ENCODE measurements at regions not wholly inside any gene's neighbourhood (a gene's known extent, or its start where the extent isn't known, plus 50 kb on each side); places are given as distances from the start of the nearest gene placed in this dataset.
"Not testable (repeated sequence)": the region's sequence is repeated elsewhere in the genome, so short reads cannot be mapped to it uniquely, and the experiment has no call there.

DNA sequence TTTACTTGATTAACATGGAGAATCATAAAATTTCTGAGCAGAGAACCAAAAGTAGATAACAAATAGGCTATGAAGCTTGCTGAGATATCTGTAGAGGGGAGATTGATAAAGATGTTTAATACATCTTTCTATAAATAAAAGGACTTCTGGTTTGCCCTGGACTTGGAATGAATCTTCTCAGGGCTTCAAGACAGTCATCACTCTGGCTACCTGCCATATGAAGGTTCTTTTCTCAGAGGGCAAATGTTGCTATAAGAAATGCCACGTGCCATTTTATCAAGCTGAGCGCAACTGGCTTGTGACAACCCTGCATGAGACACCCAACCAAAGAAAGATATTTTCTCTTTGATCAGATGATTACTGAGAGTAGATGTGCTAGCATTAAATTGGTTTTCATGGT, 192.5 kb downstream of the WNT5A start:
- no peak for DNase-seq

DNA sequence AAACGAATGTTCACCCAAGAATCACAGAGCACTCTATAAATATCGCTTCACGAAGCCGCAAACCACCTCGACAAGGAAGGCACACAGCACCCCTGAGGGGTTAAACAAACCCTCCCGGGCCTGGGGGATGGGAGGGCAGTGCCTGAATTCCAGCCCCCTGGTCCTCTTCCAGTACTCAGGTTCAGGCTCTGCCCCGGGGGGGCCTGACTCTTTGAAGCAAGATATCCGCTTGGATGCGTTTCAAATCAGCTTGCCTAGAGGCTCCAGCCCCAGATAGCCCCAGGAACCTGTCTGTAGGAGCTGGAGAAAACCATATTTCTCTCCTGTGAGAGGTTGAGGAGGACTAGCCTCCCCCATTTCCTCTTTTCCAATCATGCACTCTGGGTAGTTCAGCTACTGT, 194.7 kb downstream of the WNT5A start:
- peak; percentile 26 for DNase-seq

DNA sequence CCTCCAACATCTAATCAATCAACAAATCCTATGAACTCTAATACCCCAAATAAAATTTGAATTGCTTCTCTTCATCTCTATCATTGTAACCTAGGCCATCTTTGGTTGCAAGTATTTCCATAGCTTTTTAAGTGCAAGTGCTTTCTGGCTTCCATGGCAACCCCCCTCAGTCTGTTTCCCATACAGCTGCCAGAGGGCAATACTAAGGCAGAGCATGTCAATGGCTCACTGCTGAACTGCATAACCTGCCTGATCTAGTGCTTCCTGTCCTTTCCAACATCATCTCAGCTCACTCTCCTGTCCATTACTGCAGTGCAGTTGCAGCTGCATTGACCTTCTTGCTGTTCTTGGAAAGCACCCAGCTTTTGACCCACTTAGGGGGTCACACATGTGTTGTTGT, 198.4 kb downstream of the WNT5A start:
- no peak for DNase-seq

DNA sequence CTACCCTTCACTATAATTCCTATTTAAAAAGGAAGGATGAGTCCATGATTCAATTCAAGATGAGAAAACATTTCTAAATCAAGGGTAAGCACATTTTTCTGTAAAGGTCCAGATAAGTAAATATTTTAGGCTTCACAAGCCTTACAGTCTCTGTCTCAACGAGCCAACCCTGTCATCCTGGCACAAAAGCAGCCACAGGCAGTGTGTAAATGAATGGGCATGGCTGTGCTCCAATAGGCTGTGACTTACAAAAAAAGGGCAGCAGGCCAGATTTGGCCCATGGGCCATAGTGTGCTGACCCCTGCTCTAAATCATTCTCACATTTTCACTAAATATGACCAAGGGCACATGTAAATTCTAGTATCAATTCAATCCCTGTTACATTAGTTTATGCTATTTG, 200.4 kb downstream of the WNT5A start:
- DNase-seq = no peak

DNA sequence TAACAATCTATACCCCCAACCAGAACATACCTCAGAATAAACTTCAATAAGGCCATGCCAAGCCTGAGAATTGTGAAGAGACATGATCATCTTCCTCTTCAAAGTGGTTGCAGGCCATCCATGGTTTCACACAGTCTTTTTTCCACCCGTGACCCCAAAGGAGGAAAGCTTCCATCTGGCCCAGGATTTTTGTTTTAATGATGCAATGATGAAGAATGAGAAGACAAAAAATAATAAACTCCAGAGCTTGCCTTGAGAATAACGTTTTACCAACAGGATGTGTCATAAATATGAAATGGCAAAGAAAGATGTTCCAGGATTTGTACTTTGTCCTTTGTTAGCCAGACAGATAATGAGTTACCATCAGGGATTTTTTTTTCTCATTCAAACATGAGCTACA, 201.9 kb downstream of the WNT5A start:
- DNase-seq = no peak

DNA sequence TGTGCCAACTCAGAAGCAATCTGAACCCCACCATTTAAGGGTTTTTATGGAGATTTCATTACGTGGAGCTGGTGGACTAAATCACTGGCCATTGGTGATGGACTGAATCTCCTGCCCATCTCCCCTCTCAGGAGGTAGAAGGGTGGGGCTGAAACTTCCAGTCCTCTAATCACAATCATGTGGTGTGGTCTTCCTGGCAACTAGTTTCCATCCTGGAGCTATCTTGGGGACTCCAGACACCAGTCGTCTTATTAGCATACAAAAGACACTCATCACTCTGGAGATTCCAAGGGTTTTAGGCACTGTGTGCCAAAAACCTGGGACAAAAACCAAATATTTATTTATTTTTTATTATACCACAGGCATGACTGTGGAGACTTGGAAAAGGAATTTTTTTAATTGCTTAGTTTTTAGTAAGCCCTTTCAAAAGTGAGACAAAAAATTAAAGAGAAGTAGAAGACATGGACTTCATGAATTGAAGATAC, 203.6 kb downstream of the WNT5A start:
- no peak for DNase-seq

DNA sequence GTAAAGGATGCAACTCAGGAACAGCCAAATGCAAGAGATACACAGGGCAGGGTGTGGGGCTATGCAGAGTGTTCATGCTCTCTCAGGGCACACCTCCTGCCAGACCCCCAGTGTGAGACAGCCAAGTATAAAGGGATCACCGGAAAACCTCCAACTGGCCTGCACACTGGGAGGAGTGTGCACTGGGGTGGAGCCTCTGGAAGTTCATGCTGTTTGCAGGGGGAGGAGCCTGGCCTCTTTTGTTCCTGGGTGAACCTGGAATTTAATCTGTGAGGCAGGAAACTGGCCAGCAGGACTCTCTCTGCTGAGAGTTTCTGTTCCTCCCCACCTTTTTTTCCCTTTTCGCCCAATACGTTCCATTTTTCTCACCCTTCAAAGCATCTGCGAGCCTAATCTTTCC, 204.1 kb downstream of the WNT5A start:
- no peak for DNase-seq

DNA sequence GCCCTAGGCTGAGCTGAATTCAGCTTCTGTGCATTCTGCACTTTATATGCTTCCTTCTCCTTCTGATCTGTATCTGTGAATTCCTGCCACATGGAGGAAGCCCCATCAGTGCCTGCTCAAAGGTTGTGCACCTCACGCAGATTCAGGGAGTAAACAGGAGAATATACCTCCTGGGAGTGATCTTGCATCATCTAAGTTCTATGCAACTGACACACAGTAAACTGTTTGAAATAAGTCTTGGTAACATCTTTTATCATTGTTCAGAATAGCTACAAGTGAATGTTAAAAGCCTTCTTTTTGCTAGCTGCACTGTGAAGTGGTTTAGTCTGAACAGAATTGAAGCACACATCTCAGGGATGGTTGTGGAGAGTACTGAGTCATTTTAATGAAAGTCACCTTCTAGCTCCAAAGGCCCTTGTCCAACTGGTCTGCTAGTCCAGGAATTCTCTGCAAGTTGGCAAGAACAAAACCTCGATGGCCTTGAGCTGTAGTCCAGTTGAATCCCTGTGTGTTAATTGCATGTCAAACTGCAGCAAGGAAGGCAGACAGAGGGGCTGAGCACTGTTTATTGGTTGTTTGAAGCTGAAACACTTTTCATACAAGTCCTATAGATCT, 215.0 kb downstream of the WNT5A start:
- no peak for DNase-seq

DNA sequence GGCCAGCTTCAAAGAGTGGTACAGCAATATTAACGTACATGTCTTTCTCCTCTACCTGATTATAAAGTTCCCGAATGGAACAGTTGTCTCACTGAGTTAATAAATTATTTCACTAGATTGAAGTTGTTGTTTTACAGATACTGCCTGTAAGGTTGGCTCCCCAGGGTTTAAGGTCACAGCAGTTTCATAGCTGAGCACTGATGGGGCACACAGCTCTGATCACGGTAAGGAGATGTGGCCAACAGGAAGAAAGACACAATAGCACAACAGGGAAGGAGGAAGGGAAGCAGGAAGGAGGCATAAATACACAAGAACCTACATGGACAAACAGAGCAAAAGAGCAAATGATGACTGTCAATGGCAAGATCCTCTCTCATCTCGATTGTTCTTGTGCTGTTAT, 215.6 kb downstream of the WNT5A start:
- no peak for DNase-seq

DNA sequence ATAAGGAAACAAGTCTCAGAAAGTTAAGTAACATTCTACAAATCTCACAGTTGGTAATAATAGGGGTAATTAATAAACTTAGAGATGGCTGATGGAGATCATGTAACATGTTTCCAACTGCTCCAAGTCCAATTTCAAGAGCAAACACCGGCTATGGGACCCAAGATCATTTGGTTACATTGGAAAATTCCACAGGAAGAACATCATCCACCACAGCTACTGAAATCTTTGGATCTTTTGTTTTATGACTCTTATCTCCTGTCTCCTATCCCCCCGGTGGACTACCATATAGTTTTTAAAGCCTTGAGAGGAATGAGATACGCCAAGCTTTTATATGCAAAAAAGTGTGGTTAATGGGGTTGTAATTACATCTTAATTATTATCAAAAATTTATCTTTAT, 216.1 kb downstream of the WNT5A start:
- no peak for DNase-seq

DNA sequence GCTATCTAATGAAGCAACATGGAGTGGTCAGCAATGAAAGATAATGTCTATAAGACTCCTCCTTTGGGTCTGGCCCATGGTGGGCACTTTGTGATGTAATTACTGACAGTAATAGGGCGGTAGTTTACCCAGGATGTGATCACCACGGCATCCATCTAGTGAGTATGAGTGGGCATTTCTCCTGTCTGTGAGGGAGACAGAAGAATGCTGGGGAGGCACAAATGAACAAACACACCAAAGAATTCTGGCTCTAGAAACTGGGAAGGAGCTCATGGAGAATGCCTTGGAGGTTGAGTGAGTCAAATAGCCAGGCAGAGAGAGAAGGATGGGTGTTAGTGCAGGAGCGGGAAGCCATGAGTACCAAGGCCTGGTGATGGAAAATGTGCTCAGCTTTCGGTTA, 217.5 kb downstream of the WNT5A start:
- no peak for DNase-seq

DNA sequence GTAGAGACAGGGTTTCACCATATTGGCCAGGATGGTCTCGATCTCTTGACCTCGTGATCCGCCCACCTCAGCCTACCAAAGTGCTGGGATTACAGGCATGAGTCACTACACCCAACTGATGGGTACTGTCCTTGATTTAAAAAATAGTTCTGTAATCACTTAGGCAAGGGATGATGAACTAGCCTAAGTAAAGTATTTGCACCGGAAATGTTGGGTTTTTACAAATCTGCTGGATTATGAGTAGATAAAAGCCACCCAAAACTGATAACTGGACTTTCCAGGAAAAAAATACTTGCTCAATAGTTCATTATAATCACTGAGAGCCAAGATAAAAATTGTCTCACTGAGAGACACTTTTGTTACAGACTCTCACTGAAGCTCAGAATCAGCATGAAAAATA, 218.0 kb downstream of the WNT5A start:
- no peak for DNase-seq

DNA sequence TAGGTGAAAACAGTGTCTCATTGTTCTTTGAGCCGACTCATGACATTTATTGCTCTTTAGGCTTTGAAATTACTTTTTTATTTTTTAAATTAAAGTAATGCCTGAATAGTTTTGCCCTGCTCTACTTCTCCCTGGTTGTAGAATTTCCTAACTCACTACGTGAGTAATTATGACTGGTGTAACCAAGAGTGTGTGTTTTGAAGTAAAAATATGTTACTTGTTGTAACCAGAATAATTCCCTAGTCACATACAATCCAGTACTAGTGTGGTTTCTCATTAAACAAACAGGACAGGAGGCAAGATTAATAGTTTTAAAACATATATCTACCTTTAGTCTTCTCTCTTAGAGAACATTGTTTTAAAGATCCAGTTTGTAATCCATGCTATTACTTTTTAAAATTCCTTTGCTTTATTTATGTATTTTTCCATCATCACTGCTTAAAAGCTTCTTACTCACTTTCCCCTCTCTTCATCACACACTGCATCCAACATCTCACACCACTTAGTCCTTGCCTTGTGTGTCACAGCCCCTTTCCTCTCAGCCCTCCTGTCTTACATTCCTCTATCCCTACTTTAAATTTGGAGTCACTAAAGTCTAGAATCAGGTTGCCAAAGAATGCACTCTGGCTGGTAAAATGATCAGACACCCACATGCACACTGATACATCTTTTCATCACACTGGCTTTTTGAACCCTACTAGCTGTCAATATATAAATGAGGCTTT, 219.7 kb downstream of the WNT5A start:
- DNase-seq = no peak

DNA sequence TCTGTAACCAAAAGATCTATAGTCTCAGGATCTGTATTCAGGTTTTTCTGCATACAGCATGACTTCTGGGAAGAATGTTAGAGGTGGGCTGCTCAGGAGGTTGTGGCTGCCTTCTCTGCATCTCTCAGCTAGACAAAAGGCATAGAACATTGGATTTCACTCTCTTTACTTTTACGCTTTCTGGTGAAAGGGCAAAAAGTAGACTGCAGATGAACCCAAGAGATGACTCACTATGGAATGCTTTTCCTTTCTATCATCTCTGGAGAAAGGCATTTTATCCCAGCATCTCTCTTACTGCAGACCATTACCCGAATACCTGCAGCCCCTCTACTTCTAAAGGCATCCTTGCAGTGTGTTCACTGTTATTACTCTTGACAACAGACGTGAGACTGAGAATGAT, 222.2 kb downstream of the WNT5A start:
- DNase-seq = no peak

DNA sequence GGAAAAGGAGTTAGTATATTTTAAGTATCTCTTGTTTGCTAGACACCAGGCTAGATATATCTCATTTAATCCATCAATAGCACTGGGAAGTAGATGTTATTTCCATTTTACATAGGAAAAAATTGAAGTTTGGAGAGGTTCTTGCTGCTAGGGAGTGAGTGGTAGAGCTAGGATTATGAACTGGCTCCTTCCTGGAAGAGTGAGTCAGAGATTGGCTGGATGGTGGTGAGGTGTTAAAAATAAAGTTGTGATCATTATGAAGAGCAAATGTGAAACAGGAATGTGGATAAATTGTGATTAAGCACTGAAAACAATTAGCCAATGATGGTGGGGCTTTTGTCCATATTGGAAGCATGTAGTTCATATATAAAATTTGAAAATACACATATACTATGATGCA, 234.2 kb downstream of the WNT5A start:
- DNase-seq = no peak

DNA sequence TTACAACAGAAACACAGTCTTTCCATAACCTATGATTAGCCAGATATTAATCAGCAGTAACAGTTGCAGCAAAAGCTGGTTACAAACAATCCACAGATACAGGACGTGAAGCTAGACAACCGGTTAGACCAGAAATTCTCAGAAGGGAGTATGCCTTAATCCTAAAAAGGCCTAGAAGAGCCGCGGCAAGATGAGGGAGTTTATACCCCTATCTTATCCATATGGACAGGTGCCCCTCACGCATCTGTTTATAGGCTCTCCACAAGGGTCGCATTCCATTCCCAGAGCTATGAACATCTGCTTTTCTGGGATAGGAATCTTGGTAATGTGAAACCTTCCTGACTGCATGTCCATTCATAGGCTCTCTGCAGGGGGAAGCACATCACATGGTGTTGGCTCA, 237.9 kb downstream of the WNT5A start:
- DNase-seq = not testable (repeated sequence)

DNA sequence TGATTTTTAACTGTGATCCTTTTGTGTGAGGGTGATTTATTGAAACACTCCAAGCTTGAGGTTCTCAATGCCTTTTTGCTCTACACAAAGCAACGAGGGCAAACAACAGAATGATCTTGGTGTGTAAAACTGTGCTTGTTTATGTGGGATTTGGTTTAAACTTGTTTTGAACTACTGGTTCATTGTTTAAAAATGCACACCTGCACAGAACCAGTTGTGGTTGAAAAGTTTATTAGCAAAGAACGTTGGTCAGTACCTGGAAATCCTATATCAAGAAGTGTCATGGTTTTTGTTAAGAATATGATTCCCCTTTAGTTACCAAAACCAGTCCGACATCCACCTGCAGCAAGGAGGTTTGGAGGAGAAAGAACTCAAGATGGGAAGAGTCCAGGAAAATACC, 239.4 kb downstream of the WNT5A start:
- DNase-seq = no peak

DNA sequence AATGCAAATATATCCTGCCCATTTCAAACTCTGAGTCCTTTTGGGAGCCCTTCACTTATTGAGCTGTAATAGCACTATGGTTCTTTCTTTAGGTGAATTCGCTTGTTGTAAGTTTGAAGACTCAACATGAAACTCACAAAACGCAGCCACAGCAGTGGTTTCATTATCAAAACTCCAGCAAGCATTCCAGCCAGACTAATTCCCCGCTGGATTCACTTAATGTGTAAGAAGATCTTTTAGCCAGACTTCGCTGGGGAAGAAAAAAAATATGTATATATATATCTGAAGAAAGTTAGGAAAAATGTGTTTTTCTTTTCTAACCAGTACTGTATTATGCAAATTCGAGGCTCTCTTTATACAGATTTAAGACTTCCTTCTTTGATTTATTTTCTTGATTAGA, 241.1 kb downstream of the WNT5A start:
- peak; percentile 71 for DNase-seq

DNA sequence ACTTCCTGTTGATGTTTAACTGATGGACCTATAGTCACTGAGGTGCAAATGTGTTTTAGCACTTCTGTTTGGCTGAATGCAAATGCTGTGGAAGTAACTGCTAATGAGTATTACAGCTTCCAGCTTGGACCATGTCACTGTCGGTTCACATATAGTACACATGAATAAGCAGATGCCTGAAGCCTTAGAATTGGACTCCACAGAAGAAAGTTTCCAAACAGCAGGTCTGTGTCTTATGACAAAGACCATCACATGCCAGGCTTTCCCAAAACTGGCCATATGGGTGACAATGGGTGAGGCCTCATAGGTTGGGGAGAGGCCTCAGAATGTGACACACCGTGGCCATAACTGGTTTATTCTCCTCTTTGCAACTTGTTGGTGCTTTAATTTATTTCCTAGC, 241.8 kb downstream of the WNT5A start:
- DNase-seq = peak; percentile 86

DNA sequence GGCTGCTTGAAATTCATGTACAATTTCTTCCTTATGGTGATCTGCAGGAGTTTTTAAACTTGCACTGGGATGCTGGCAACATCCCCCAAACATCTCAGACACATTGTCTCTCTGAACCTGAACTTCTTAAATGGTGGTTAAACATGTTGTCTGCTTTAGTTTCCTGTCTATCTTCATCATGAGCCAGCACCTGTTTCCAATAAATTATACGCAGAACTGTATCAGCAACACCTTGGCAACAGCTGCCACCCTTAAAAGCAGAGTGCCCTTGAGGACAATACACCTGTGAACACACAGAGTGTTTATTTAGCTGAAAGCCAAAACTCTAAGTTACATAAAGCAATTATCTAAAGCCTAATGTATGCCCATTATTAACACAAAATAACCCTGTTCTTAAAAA, 242.9 kb downstream of the WNT5A start:
- DNase-seq = peak; percentile 25

DNA sequence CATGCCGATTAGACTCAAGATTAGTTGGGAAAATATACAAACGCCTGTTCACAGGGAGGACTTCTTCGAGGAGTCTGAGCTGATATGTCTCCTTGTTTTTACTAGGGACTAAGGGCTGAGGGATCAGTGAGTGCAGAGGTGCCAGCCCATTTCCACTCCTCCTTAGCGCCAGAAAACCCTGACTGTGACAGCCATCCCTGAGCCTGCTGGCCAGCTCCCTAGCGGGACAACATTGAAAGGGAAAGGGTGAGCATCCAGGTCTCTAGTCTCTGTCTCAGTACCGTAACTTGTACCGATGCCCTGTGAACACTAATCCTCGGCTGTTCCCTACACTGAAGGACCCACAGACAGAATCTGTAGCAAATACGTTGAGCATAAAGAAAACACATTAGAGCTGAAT, 243.4 kb downstream of the WNT5A start:
- DNase-seq = peak; percentile 14

DNA sequence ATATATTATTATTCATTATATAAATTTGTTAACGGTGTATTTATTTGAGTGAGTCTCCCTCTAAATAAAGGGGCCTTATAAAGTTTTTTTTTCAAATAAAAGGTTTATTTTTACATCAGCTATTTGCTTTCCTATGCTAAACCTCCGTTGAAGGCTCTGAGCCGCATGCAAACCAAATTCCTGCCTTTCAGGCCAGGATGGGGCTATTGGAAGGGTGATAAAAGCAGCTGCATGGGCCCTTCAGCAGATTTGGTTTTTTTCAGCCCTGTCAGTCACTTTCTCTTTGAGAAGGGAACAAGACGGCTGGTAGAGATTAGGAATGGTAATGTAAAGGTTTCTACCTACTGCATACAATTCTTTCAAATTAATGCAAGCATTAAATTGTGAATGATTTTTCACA, 244.2 kb downstream of the WNT5A start:
- DNase-seq = no peak

DNA sequence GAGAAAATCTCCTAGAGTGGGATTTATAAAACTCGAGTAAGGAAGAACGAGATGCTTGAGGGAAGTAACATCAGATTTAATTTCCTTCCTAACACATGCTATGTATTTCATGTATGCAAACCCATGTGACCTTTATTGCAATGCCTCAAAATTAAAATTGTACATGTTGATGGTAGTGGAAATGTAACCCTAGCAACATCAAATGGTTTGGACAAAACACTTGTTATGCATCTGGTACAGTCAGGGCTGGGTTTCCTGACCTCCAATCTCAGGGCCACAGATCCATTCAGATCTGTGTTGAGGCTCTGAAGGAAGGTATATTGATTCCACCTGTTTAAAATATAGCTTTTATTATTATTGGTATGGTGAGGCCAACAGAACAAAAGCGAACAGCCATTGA, 246.0 kb downstream of the WNT5A start:
- no peak for DNase-seq

DNA sequence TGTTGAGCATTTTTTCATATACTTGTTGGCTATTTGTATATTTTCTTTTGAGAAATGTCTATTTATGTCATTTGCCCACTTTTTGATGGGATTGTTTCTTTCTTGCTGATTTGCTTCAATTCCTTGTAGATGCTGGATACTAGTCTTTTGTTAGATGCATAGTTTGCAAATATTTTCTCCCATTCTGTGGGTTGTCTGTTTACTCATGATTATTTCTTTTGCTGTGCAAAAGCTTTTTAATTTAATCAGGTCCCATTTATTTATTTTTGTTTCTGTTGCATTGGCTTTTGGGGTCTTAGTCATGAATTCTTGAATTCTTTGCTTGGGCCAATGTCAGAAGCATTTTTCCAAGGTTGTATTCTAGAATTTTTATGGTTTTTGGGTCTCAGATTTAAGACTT, 251.7 kb downstream of the WNT5A start:
- DNase-seq = no peak

DNA sequence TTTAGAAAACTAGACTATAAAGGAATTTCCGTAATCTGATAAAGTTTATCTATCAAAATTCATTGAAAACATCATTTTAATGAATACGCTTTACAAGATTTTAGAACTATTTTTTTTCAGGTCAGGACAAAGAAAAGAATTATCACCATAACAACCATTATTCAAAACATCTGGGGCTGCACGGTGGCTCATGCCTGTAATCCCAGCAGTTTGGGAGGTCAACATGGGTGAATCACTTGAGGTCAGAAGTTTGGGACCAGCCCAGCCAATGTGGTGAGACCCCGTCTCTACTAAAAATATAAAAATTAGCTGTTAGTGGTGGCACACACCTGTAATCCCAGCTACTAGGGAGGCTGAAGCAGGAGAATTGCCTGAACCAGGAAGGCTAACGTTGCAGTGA, 260.4 kb downstream of the WNT5A start:
- no peak for DNase-seq
